ENCODE measurements at regions not wholly inside any gene's neighbourhood (a gene's known extent, or its start where the extent isn't known, plus 50 kb on each side); places are given as distances from the start of the nearest gene placed in this dataset.

DNA sequence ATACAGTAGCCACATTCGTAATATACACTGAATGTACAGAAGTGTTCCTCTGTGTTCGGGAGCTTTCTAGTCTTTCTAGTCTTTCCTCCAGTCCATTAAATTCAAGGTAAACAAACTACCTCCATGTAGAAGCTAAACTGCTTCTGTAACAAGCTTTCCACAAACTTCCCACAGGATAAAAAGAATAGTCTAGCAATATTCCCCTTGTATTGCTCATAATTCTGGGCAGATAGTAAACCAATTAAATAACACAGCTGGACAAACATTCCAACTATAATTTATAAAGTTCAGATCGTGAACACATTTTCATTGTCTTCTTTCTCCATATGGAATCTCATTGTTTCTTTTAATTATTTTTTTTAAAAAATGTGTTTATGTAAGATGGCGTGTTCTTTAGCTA, 307.2 kb downstream of the AEBP2 start:
- Mint-ChIP-seq H3K9me3 (ENCODE audit: unreplicated experiment) (no peaks in the 10 kb centered on the region), H3K36me3 (ENCODE audit: unreplicated experiment) (no peaks in the 10 kb centered on the region), H3K4me1 (ENCODE audit: low read depth, unreplicated experiment) (no peaks in the 10 kb centered on the region), H3K4me3 (ENCODE audit: unreplicated experiment) (no peak overlapping the region), H3K27me3 (ENCODE audit: unreplicated experiment) (no peaks in the 10 kb centered on the region), H3K27ac (ENCODE audit: unreplicated experiment) (no peak overlapping the region)
- TF ChIP-seq, protein P1, sequence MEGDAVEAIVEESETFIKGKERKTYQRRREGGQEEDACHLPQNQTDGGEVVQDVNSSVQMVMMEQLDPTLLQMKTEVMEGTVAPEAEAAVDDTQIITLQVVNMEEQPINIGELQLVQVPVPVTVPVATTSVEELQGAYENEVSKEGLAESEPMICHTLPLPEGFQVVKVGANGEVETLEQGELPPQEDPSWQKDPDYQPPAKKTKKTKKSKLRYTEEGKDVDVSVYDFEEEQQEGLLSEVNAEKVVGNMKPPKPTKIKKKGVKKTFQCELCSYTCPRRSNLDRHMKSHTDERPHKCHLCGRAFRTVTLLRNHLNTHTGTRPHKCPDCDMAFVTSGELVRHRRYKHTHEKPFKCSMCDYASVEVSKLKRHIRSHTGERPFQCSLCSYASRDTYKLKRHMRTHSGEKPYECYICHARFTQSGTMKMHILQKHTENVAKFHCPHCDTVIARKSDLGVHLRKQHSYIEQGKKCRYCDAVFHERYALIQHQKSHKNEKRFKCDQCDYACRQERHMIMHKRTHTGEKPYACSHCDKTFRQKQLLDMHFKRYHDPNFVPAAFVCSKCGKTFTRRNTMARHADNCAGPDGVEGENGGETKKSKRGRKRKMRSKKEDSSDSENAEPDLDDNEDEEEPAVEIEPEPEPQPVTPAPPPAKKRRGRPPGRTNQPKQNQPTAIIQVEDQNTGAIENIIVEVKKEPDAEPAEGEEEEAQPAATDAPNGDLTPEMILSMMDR (IDR thresholded peaks at IDR 0.05; ENCODE audit: partially characterized antibody, unreplicated experiment) = no peak
- no peak for DNase-seq

DNA sequence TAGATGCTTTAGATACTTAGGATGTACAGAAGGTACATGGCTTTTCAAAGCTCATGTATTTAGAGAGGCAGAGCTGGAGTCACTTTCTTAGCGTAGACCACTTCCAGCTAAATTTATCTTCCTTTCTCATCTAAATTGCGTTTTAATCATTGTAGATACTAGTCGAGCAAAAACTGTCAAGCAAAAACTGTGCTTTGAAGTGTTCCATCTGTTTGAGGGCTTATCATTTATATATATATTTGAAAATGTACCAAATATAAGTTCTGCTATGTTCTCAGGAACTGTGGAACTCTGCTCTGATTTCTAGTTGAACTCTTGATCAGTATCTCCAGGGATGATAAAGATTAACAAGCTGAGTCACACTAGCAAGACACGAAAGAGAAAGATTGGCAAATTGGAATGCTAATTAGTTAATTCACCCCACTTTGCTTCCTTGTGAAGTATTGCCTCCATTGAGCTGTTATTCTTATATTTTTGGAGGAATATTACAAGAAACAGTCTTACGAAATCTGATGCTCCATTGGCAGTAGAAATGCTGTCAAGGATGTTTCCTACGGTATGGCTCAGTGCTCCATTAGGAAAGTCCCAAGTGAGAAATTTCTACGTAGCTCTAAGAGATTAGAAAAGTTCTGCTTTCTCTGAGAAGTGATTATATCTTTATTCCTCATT, 310.7 kb downstream of the AEBP2 start:
- DNase-seq = no peak
- Mint-ChIP-seq H3K4me3 (ENCODE audit: unreplicated experiment) (no peak overlapping the region), H3K36me3 (ENCODE audit: unreplicated experiment) (no peaks in the 10 kb centered on the region), H3K27me3 (ENCODE audit: unreplicated experiment) (no peaks in the 10 kb centered on the region), H3K9me3 (ENCODE audit: unreplicated experiment) (no peaks in the 10 kb centered on the region), H3K4me1 (ENCODE audit: low read depth, unreplicated experiment) (no peaks in the 10 kb centered on the region), H3K27ac (ENCODE audit: unreplicated experiment) (no peak overlapping the region)
- TF ChIP-seq, protein P1 (IDR thresholded peaks at IDR 0.05; ENCODE audit: partially characterized antibody, unreplicated experiment) = no peak

DNA sequence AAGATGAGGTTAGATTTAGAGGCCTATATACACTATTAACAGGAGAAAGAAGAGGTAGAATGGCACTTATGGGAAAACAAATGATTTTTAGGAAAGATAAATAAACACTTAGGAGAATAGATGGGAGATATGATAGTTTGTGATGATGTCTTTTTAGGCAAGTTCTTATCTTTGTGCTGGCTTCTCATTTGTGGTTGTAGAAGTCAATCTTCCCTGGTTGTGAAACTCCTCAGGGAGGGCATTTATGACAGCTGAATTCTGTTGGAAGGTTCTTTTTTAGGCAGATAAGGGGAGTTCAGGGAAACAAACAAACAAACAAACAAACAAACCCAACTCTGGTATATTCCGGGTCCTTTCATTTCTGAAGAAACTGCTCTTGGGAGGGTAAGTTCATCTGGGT, 311.8 kb downstream of the AEBP2 start:
- TF ChIP-seq, protein P1 (IDR thresholded peaks at IDR 0.05; ENCODE audit: partially characterized antibody, unreplicated experiment) = no peak
- H3K27ac Mint-ChIP-seq (ENCODE audit: unreplicated experiment) = no peak overlapping the region
- no peaks in the 10 kb centered on the region for H3K9me3 Mint-ChIP-seq (ENCODE audit: unreplicated experiment)
- no peaks in the 10 kb centered on the region for H3K36me3 Mint-ChIP-seq (ENCODE audit: unreplicated experiment)
- no peaks in the 10 kb centered on the region for H3K4me1 Mint-ChIP-seq (ENCODE audit: low read depth, unreplicated experiment)
- H3K4me3 Mint-ChIP-seq (ENCODE audit: unreplicated experiment) = no peak overlapping the region
- no peaks in the 10 kb centered on the region for H3K27me3 Mint-ChIP-seq (ENCODE audit: unreplicated experiment)
- DNase-seq = no peak

DNA sequence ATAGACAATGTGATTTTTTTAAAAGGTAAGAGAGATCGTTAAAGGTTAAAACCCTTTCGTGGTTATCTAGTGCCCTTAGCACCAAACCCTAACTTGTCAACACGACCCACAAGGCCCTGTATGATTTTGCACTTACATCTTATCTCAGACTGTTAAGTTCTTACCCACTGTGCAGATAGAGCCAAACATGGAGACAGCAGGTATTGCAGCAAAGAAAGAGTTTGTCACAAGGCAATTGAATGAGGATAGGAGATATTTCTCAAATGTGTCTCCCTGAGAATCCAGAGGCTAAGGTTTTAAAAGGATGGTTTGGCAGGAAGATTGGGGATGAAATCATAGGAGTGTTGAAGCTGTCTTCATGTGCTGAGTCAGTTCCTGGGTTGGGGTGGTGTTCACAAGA, 313.4 kb downstream of the AEBP2 start:
- no peaks in the 10 kb centered on the region for H3K4me1 Mint-ChIP-seq (ENCODE audit: low read depth, unreplicated experiment)

DNA sequence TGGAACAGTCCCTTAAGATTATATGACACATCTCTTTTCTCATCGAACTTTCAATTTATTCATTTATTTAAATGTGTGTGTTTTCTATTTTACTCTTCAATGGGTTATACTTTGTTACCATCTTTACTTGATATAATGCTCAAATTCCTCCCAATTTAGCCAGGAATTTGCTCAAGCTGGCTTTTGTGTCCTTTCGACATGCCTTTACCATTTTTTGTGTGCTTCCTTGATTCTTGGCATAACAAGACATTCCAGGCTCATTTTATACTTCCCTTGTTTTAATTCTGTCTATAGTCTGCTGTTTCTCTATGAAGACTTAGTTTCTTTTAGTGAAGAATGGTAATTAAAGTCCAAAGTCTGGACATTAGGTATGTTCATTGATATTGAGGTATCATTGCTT, 315.8 kb downstream of the AEBP2 start:
- no peaks in the 10 kb centered on the region for H3K4me1 Mint-ChIP-seq (ENCODE audit: low read depth, unreplicated experiment)
- DNase-seq = no peak
- no peak overlapping the region for H3K27ac Mint-ChIP-seq (ENCODE audit: unreplicated experiment)
- no peaks in the 10 kb centered on the region for H3K36me3 Mint-ChIP-seq (ENCODE audit: unreplicated experiment)
- H3K4me3 Mint-ChIP-seq (ENCODE audit: unreplicated experiment) = no peak overlapping the region
- TF ChIP-seq, protein P1 (IDR thresholded peaks at IDR 0.05; ENCODE audit: partially characterized antibody, unreplicated experiment) = no peak
- no peaks in the 10 kb centered on the region for H3K27me3 Mint-ChIP-seq (ENCODE audit: unreplicated experiment)
- H3K9me3 Mint-ChIP-seq (ENCODE audit: unreplicated experiment) = no peaks in the 10 kb centered on the region

More for the DNA sequence above, 313.4 kb downstream of the AEBP2 start:
- Mint-ChIP-seq H3K4me3 (ENCODE audit: unreplicated experiment) (no peak overlapping the region), H3K27ac (ENCODE audit: unreplicated experiment) (no peak overlapping the region), H3K36me3 (ENCODE audit: unreplicated experiment) (no peaks in the 10 kb centered on the region), H3K27me3 (ENCODE audit: unreplicated experiment) (no peaks in the 10 kb centered on the region), H3K9me3 (ENCODE audit: unreplicated experiment) (no peaks in the 10 kb centered on the region)
- no peak for DNase-seq
- TF ChIP-seq, protein P1 (IDR thresholded peaks at IDR 0.05; ENCODE audit: partially characterized antibody, unreplicated experiment) = no peak
